Activated CD4-positive, CD25-positive, alpha-beta regulatory T cell treated with anti-CD3 and anti-CD28 coated beads, Interleukin-2, amount 50 U/mL, for 24 hours (primary cell): ENCODE measurements at regions not wholly inside any gene's neighbourhood (a gene's known extent, or its start where the extent isn't known, plus 50 kb on each side); places are given as distances from the start of the nearest gene placed in this dataset.

Source experiments
- ATAC-seq, 2 donors: fragments of 150-1000 bp; cut with Tn5 transposase; one replicate each; pipeline ENCODE4 v1.10.0; 2021; ENCODE audit warnings: mild to moderate bottlenecking in 1 of 2, moderate library complexity in 1 of 2

- no peak for ATAC-seq
Observed at GRCh38 chr21:19704832-19705231, 1293.4 kb upstream of the NCAM2 start.

GRCh38 chr21:19712441-19712840 lies 1285.8 kb upstream of the NCAM2 start:
- ATAC-seq, result no peak

- ATAC-seq, result no peak
Observed at GRCh38 chr21:19713313-19713712, 1284.9 kb upstream of the NCAM2 start.

DNA sequence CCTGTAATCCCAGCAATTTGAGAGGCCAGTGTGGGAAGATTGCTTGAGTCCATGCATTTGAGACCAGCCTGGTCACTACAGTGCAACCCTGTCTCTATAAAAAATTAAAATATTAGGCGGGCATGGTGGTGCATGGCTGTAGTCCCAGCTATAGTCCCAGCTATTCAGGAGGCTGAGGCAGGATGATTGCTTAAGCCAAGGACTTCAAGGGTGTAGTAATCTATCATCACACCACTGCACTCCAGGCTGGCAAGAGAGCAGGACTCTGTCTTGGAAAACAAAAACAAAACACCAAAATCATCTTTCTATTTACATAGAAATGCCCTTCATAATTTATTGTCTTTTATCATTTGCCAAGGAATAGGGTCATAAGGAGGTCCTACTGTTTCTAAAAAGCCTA lies 1274.1 kb upstream of the NCAM2 start:
- ATAC-seq, result no peak

- no peak for ATAC-seq
Observed at GRCh38 chr21:19731251-19731650, 1267.0 kb upstream of the NCAM2 start.

- no peak for ATAC-seq
Observed at GRCh38 chr21:19759836-19760235, 1238.4 kb upstream of the NCAM2 start.

GRCh38 chr21:19767546-19767945 lies 1230.7 kb upstream of the NCAM2 start:
- no peak for ATAC-seq

GRCh38 chr21:19771881-19772280 lies 1226.3 kb upstream of the NCAM2 start:
- ATAC-seq, result no peak

DNA sequence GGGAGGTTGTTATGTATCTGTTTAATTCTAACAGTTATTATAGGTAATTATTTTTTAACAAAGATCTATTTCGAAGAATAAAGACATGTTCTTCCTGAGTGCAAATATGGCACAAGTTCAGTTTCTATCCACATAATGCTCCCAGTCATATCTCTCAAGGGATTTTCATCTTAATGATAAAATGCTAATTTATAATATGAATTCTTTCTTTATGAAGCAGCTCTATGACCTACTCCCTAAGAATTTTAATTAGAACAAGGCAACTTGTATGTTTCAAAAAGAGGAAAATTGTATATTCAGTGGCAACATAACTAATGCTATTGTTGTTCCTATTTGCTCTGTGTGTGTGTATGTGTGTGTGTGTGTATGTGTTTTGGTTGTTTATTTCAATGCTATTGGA lies 1222.1 kb upstream of the NCAM2 start:
- no peak for ATAC-seq

- ATAC-seq, result no peak
Observed at GRCh38 chr21:19781881-19782652, 1216.1 kb upstream of the NCAM2 start.

- ATAC-seq, result no peak
Observed at GRCh38 chr21:19785941-19786340, 1212.3 kb upstream of the NCAM2 start.

GRCh38 chr21:19792004-19792403 lies 1206.2 kb upstream of the NCAM2 start:
- no peak for ATAC-seq

DNA sequence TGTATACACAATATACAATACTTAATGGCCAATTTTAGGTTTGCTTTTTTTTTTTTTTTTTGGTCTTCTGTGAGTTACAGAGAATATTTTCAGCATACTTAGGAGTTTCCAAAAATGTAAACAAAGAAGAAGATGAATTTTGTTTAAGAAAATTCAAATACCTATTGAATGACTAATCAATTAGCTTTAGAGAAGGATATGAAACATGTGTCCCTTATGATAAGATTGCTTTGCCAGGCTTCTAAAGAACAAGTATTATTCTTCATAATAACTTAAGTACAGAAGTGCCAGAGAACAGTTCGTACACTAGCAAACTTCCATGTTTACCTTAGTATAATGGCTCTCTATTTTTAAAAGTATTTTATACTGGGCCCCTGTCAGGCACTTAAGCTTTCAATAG lies 1191.0 kb upstream of the NCAM2 start:
- no peak for ATAC-seq

DNA sequence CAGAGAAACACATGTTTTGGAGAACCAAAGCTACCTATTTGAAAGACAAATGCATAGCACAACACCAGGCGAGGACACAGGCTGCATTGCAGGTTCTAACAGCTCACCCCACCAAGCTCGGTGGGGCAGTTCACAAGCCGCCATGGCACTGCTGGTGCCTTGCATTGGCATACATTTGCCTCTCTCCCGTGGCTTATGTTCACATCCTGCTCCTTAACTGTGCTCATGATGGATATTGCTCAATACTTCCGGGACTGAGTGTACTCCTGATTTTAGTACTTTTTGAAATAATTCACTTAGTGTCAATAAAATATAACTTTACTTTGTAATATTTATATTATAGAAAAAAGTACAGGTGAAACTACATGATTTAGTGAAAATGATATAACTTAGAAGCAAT lies 1187.4 kb upstream of the NCAM2 start:
- no peak for ATAC-seq

GRCh38 chr21:19830446-19830845 lies 1167.8 kb upstream of the NCAM2 start:
- ATAC-seq, result no peak

DNA sequence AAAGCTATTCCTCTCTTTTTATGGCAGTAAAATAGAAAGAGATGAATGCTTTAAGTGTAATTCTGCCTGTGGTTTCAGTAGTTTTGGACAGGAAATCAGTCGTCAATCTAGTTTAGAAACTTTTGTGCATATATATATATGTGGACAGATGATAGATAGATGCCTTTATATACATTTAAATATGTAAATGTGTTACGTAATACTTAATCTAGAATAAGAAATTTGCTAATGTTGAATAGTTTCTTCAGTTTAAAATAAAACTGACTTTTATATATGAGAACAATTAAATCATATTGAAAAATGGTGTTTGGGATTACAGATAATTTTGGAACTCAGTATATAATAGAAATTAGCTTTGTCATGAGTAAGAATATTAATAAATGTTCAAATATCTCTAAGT lies 1165.7 kb upstream of the NCAM2 start:
- ATAC-seq, result no peak

- no peak for ATAC-seq
Observed at GRCh38 chr21:19833082-19833481, 1165.1 kb upstream of the NCAM2 start.

- no peak for ATAC-seq
Observed at GRCh38 chr21:19842601-19843000, 1155.6 kb upstream of the NCAM2 start.

DNA sequence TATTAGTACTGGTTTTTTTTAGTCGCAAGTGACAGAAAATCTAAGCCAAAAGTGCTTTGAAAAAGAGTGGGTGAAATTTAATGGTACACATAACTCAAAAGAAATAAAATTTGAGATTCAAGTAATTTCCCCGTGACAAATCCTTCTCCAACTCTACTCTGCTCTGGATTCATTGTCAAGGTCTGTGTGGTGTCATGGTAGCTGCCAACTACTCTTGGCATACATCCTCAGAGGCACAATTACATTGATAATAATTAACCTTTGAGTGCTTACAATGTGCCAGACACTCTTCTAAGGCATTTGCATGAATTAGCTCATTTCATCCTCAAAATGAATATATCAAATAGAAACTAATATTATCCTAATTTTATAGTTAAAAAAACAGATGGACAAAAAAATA lies 1153.9 kb upstream of the NCAM2 start:
- no peak for ATAC-seq

GRCh38 chr21:19850157-19850556 lies 1148.1 kb upstream of the NCAM2 start:
- ATAC-seq, result no peak

DNA sequence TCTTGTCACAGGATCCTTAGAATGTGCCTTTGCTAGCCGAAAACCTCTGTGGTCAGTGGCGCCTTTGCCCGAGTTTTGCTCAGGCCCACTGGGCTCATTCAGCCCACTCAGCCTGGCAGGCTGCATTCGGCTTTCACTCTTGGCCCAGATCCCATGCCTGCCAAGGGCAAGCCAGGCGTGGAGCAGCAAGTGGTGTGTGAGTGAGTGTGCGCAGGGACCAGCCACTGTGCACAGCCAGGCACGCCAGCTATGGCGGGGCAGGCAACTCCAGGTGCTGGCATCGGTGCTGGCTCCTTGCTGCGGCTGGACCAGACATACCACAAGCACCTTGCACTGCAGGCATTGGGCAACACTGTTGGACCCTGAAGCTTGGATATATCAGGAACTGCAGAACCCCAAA lies 1145.1 kb upstream of the NCAM2 start:
- no peak for ATAC-seq

- ATAC-seq, result no peak
Observed at GRCh38 chr21:19853709-19854575, 1144.3 kb upstream of the NCAM2 start.

GRCh38 chr21:19855522-19855921 lies 1142.7 kb upstream of the NCAM2 start:
- no peak for ATAC-seq

- no peak for ATAC-seq
Observed at GRCh38 chr21:19864476-19864875, 1133.7 kb upstream of the NCAM2 start.
